A549 (cell line): ENCODE measurements at regions not wholly inside any gene's neighbourhood (a gene's known extent, or its start where the extent isn't known, plus 50 kb on each side); places are given as distances from the start of the nearest gene placed in this dataset.

ENCODE experiments used
- ATAC-seq, 2 experiments: fragments of 200-7000 bp in 1 of 2; fragments of >200 bp in 1 of 2; cut with Nextera tagmentation in 1 of 2; cut with Tn5 transposase in 1 of 2; 3 replicates each; pipeline versions ENCODE4 v1.8.0 to v1.9.1; 2018 to 2020; ENCODE audit warnings: mild to moderate bottlenecking in 1 of 2, moderate library complexity in 1 of 2
- CTCF ChIA-PET: fragments of 300-600 bp; sonication (Branson Sonifier 250); formaldehyde crosslinking; extraction: SDS; loops from one replicate; lab custom pipeline; 2021; ENCODE audit warnings: antibody characterized with exemption, inconsistent platforms; lab: Yijun Ruan, JAX
- POLR2A ChIA-PET: fragments of 350-600 bp; formaldehyde crosslinking; extraction: SDS; loops from one replicate; lab custom pipeline; 2021; ENCODE audit warnings: antibody characterized with exemption, inconsistent platforms; lab: Yijun Ruan, JAX
- DNase-seq, 2 experiments: peaks; one replicate each; pipeline versions ENCODE4 v3.0.0 to v3.0.0-alpha.2; 2011 to 2016; ENCODE audit warnings: low read depth in 1 of 2, low spot score in 1 of 2
- FAIRE-seq: peaks from 2 replicates; lab custom pipeline; 2011; peaks lifted over from hg19 to GRCh38; lab: Jason Lieb, UNC
- H3K27ac ChIP-seq, 2 experiments: fragments of >200 bp; sonication (Bioruptor Twin); formaldehyde crosslinking; 3 replicates each; pipeline ENCODE4 v1.5.1; 2016 to 2017
- H3K4me1 ChIP-seq: fragments of >200 bp; sonication (Bioruptor Twin); formaldehyde crosslinking; 3 replicates; pipeline ENCODE4 v1.6.1; 2016
- H3K4me2 ChIP-seq: fragments of >200 bp; sonication (Bioruptor Twin); formaldehyde crosslinking; 3 replicates; pipeline ENCODE4 v1.6.1; 2016
- H3K4me3 ChIP-seq: fragments of >200 bp; sonication (Bioruptor Twin); formaldehyde crosslinking; 3 replicates; pipeline ENCODE4 v1.5.1; 2016
- H3K9me3 ChIP-seq: fragments of >200 bp; sonication (Bioruptor Twin); formaldehyde crosslinking; 3 replicates; pipeline ENCODE4 v1.6.1; 2016
- BHLHE40 ChIP-seq: IDR thresholded peaks from 2 replicates; pipeline ENCODE4 v1.6.1; 2012; ENCODE audit warnings: low read depth, low read length, inconsistent platforms
- CBX2 ChIP-seq: fragments of 200-600 bp; sonication (generic); IDR thresholded peaks from 2 replicates; pipeline ENCODE4 v1.6.1; 2016; ENCODE audit warnings: low read depth, mild to moderate bottlenecking, borderline replicate concordance
- CHD4 ChIP-seq: fragments of 200-600 bp; sonication (generic); IDR thresholded peaks from 2 replicates; pipeline ENCODE4 v1.6.1; 2016; ENCODE audit warnings: antibody characterized with exemption, mild to moderate bottlenecking, borderline replicate concordance
- E2F6 ChIP-seq: IDR thresholded peaks from 2 replicates; pipeline ENCODE4 v1.6.1; 2012; ENCODE audit warnings: low read depth, borderline replicate concordance
- ESRRA ChIP-seq: fragments of 150-350 bp; IDR thresholded peaks from 2 replicates; pipeline ENCODE4 v1.6.1; 2014; ENCODE audit warnings: mild to moderate bottlenecking, low read length, borderline replicate concordance
- HDAC2 ChIP-seq: fragments of 200-600 bp; sonication (generic); IDR thresholded peaks from 2 replicates; pipeline ENCODE4 v1.6.1; 2016
- HOXB13 ChIP-seq: fragments of 250-450 bp; sonication (Bioruptor Pico); IDR thresholded peaks from 2 replicates; pipeline ENCODE4 v1.5.0; 2020; ENCODE audit warnings: low read depth, mild to moderate bottlenecking, moderate library complexity
- HOXB5 ChIP-seq: fragments of 250-450 bp; sonication (Bioruptor Pico); IDR thresholded peaks from 2 replicates; pipeline ENCODE4 v1.5.0; 2020; ENCODE audit warnings: mild to moderate bottlenecking, moderate library complexity
- JUN ChIP-seq, 2 experiments: fragments of >200 bp; sonication (Bioruptor Twin); formaldehyde crosslinking; IDR thresholded peaks; 2 replicates in 1 of 2; 3 replicates in 1 of 2; pipeline ENCODE4 v1.6.1; 2016 to 2017
- JUNB ChIP-seq: fragments of >200 bp; sonication (Bioruptor Twin); formaldehyde crosslinking; IDR thresholded peaks from 2 replicates; pipeline ENCODE4 v1.6.1; 2016
- MAFK ChIP-seq: fragments of 450-650 bp; IDR thresholded peaks from 2 replicates; pipeline ENCODE4 v1.6.1; 2014; ENCODE audit not compliant: partially characterized antibody
- MAX ChIP-seq: IDR thresholded peaks from 2 replicates; pipeline ENCODE4 v1.6.1; 2012
- MAZ ChIP-seq: fragments of 150-350 bp; IDR thresholded peaks from 2 replicates; pipeline ENCODE4 v1.6.1; 2014; ENCODE audit warnings: antibody characterized with exemption, low read depth, low read length, borderline replicate concordance
- MYC ChIP-seq: IDR thresholded peaks from 2 replicates; pipeline ENCODE4 v1.6.1; 2012; ENCODE audit warnings: mild to moderate bottlenecking, inconsistent platforms, low read length, improper control_type of control experiment, borderline replicate concordance
- NFE2L2 ChIP-seq: fragments of 150-350 bp; conservative IDR thresholded peaks from 2 replicates; pipeline ENCODE4 v1.6.1; 2014; ENCODE audit warnings: low read length
- PBX3 ChIP-seq: IDR thresholded peaks from 2 replicates; pipeline ENCODE4 v1.6.1; 2012
- PHF8 ChIP-seq: fragments of 200-600 bp; sonication (generic); IDR thresholded peaks from 2 replicates; pipeline ENCODE4 v1.6.1; 2016; ENCODE audit warnings: low read depth, mild to moderate bottlenecking, antibody characterized with exemption, moderate library complexity, borderline replicate concordance
- POLR2A ChIP-seq: IDR thresholded peaks from 2 replicates; pipeline ENCODE4 v1.6.1; 2012; ENCODE audit warnings: mild to moderate bottlenecking, low read length
- POLR2AphosphoS2 ChIP-seq: conservative IDR thresholded peaks from 2 replicates; pipeline ENCODE4 v1.6.1; 2012; ENCODE audit warnings: low read length, improper control_type of control experiment, inconsistent platforms
- RAD21 ChIP-seq, 2 experiments: fragments of >200 bp in 1 of 2; sonication (Bioruptor Twin) in 1 of 2; formaldehyde crosslinking in 1 of 2; IDR thresholded peaks in 1 of 2; conservative IDR thresholded peaks in 1 of 2; 2 replicates in 1 of 2; 3 replicates in 1 of 2; pipeline ENCODE4 v1.6.1; 2012 to 2018; ENCODE audit warnings: inconsistent platforms in 1 of 2
- REST ChIP-seq: fragments of 200-600 bp; sonication (generic); IDR thresholded peaks from 2 replicates; pipeline ENCODE4 v1.6.1; 2016; ENCODE audit warnings: antibody characterized with exemption, mild to moderate bottlenecking, moderate library complexity
- RFX5 ChIP-seq: fragments of 450-650 bp; IDR thresholded peaks from 2 replicates; pipeline ENCODE4 v1.7.1; 2014; ENCODE audit warnings: antibody characterized with exemption, mild to moderate bottlenecking, moderate library complexity
- SMC3 ChIP-seq: fragments of >200 bp; sonication (Bioruptor Twin); formaldehyde crosslinking; IDR thresholded peaks from 3 replicates; pipeline ENCODE4 v1.6.1; 2018; ENCODE audit warnings: inconsistent platforms
- SREBF2 ChIP-seq: fragments of 450-650 bp; IDR thresholded peaks from 2 replicates; pipeline ENCODE4 v1.6.1; 2014; ENCODE audit warnings: mild to moderate bottlenecking, moderate library complexity
- TFCP2L1 ChIP-seq: fragments of 250-450 bp; sonication (Bioruptor Pico); IDR thresholded peaks from 2 replicates; pipeline ENCODE4 v1.5.0; 2021; ENCODE audit warnings: mild to moderate bottlenecking
- ZFP36 ChIP-seq: fragments of 450-650 bp; IDR thresholded peaks from 2 replicates; pipeline ENCODE4 v1.6.1; 2014; ENCODE audit warnings: borderline replicate concordance; ENCODE audit not compliant: partially characterized antibody
- WGBS: methylation state at CpG from one replicate; pipeline ENCODE4 v1.1.6; 2017; ENCODE audit errors: missing lambda C conversion rate; 5-methylcytosine and 5-hydroxymethylcytosine counted together
- TF ChIP-seq, protein P1 (sequence below): fragments of >200 bp; sonication (Bioruptor Twin); formaldehyde crosslinking; IDR thresholded peaks from 2 replicates; pipeline ENCODE4 v1.6.1; 2016
- TF ChIP-seq, protein P2 (sequence below): fragments of >200 bp; sonication (Bioruptor Twin); formaldehyde crosslinking; IDR thresholded peaks from 3 replicates; pipeline ENCODE4 v1.5.1; 2016

GRCh38 chr2:188746727-188747126 is 227.4 kb upstream of the COL3A1 start:
- Histone ChIP-seq H3K27ac (no peak overlapping the region), H3K9me3 (no peaks in the 10 kb centered on the region), H3K4me1 (no peaks in the 10 kb centered on the region), H3K4me2 (no peak overlapping the region), H3K4me3 (no peak overlapping the region)
- POLR2A ChIA-PET: no interaction called here
- FAIRE-seq (no peak), DNase-seq (no peak), ATAC-seq (no peak)
- CTCF ChIA-PET: no interaction called here
- TF ChIP-seq MYC (no peak), NFE2L2 (no peak), HOXB5 (CRISPR knock-in tag) (no peak), CHD4 (no peak), RFX5 (no peak), ZFP36 (no peak), BHLHE40 (no peak), SREBF2 (no peak), JUNB (no peak)
- TF ChIP-seq, protein P1, sequence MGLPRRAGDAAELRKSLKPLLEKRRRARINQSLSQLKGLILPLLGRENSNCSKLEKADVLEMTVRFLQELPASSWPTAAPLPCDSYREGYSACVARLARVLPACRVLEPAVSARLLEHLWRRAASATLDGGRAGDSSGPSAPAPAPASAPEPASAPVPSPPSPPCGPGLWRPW: no peak
- TF ChIP-seq, all 56 proteins: peak for 0

GRCh38 chr2:188751816-188752215 is 222.4 kb upstream of the COL3A1 start:
- no peak for DNase-seq
- no peak overlapping the region for H3K4me2 ChIP-seq
- 28% methylated on average over 2 of the region's 2 CpGs for WGBS
- H3K9me3 ChIP-seq: 0 out of 3 replicates have a peak, but pooled peaks cover 4% of the 10 kb centered on the region
- no peaks in the 10 kb centered on the region for H3K4me1 ChIP-seq
- ChIA-PET CTCF (no interaction called here), POLR2A (no interaction called here)
- no peak overlapping the region for H3K4me3 ChIP-seq
- TF ChIP-seq MAX: no peak
- TF ChIP-seq REST: no peak
- TF ChIP-seq MAFK: no peak
- no peak for TF ChIP-seq RAD21 (conservative IDR thresholded peaks at IDR 0.05 in 1 of 2, IDR thresholded peaks at IDR 0.05 in 1 of 2)
- TF ChIP-seq MYC: no peak
- no peak for TF ChIP-seq ESRRA
- TF ChIP-seq JUNB: no peak
- no peak for TF ChIP-seq E2F6
- TF ChIP-seq PBX3: no peak
- TF ChIP-seq JUN (IDR thresholded peaks at IDR 0.05): no peak
- no peak for TF ChIP-seq SMC3
- no peak for TF ChIP-seq POLR2AphosphoS2
- TF ChIP-seq, protein P2, sequence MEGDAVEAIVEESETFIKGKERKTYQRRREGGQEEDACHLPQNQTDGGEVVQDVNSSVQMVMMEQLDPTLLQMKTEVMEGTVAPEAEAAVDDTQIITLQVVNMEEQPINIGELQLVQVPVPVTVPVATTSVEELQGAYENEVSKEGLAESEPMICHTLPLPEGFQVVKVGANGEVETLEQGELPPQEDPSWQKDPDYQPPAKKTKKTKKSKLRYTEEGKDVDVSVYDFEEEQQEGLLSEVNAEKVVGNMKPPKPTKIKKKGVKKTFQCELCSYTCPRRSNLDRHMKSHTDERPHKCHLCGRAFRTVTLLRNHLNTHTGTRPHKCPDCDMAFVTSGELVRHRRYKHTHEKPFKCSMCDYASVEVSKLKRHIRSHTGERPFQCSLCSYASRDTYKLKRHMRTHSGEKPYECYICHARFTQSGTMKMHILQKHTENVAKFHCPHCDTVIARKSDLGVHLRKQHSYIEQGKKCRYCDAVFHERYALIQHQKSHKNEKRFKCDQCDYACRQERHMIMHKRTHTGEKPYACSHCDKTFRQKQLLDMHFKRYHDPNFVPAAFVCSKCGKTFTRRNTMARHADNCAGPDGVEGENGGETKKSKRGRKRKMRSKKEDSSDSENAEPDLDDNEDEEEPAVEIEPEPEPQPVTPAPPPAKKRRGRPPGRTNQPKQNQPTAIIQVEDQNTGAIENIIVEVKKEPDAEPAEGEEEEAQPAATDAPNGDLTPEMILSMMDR: no peak
- no peak for TF ChIP-seq TFCP2L1 (CRISPR knock-in tag)
- TF ChIP-seq MAZ: no peak
- TF ChIP-seq POLR2A: no peak
- TF ChIP-seq HOXB13 (CRISPR knock-in tag): no peak
- TF ChIP-seq PHF8: no peak
- TF ChIP-seq HDAC2: no peak
- no peak for TF ChIP-seq CBX2
- H3K27ac ChIP-seq: no peak overlapping the region
- no peak for ATAC-seq
- FAIRE-seq: no peak
